WTC11 (cell line): ENCODE measurements at regions not wholly inside any gene's neighbourhood (a gene's known extent, or its start where the extent isn't known, plus 50 kb on each side); places are given as distances from the start of the nearest gene placed in this dataset.

ENCODE experiments used
- ESRRA ChIP-seq: sonication (generic); formaldehyde crosslinking; IDR thresholded peaks from 2 replicates; pipeline ENCODE4 v1.8.1; 2022; ENCODE audit warnings: mild to moderate bottlenecking, missing genetic modification reagents, borderline replicate concordance
- ETV6 ChIP-seq: sonication (generic); formaldehyde crosslinking; IDR thresholded peaks from 2 replicates; pipeline ENCODE4 v1.8.1; 2022; ENCODE audit warnings: mild to moderate bottlenecking, missing genetic modification reagents
- FOXP1 ChIP-seq: sonication (generic); formaldehyde crosslinking; IDR thresholded peaks from 2 replicates; pipeline ENCODE4 v1.8.0; 2022; ENCODE audit warnings: missing genetic modification reagents, mild to moderate bottlenecking, moderate library complexity, borderline replicate concordance
- GABPB1 ChIP-seq: sonication (generic); formaldehyde crosslinking; IDR thresholded peaks from 2 replicates; pipeline ENCODE4 v1.8.1; 2023; ENCODE audit warnings: mild to moderate bottlenecking, missing genetic modification reagents
- JUN ChIP-seq: sonication (generic); formaldehyde crosslinking; IDR thresholded peaks from 2 replicates; pipeline ENCODE4 v1.8.0; 2023; ENCODE audit warnings: mild to moderate bottlenecking, missing genetic modification reagents
- NFE2L1 ChIP-seq: sonication (generic); formaldehyde crosslinking; IDR thresholded peaks from 2 replicates; pipeline ENCODE4 v1.8.1; 2023; ENCODE audit warnings: missing genetic modification reagents
- NR1H2 ChIP-seq: sonication (generic); formaldehyde crosslinking; IDR thresholded peaks from 2 replicates; pipeline ENCODE4 v1.9.0; 2021; ENCODE audit warnings: mild to moderate bottlenecking, moderate library complexity, missing genetic modification reagents
- TF ChIP-seq, protein P1 (sequence below): fragments of 200-600 bp; IDR thresholded peaks from 2 replicates; pipeline ENCODE4 v1.8.0; 2022; ENCODE audit warnings: antibody characterized with exemption
- TF ChIP-seq, protein P2 (sequence below): fragments of 250-450 bp; sonication (Bioruptor Pico); IDR thresholded peaks from 2 replicates; pipeline ENCODE4 v1.8.0; 2021; ENCODE audit warnings: mild to moderate bottlenecking
- TF ChIP-seq, protein P3 (sequence below): sonication (generic); formaldehyde crosslinking; IDR thresholded peaks from 2 replicates; pipeline ENCODE4 v1.8.0; 2022; ENCODE audit warnings: mild to moderate bottlenecking, missing genetic modification reagents
- TF ChIP-seq, protein P4 (sequence below): sonication (generic); formaldehyde crosslinking; IDR thresholded peaks from 2 replicates; pipeline ENCODE4 v1.8.0; 2023; ENCODE audit warnings: mild to moderate bottlenecking, missing genetic modification reagents
- TF ChIP-seq, protein P5 (sequence below): sonication (generic); formaldehyde crosslinking; IDR thresholded peaks from 2 replicates; pipeline ENCODE4 v1.8.0; 2022; ENCODE audit warnings: mild to moderate bottlenecking, missing genetic modification reagents
- TF ChIP-seq, protein P6 (sequence below): sonication (generic); formaldehyde crosslinking; IDR thresholded peaks from 2 replicates; pipeline ENCODE4 v1.8.0; 2022; ENCODE audit warnings: mild to moderate bottlenecking, missing genetic modification reagents
- TF ChIP-seq, protein P7 (sequence below): sonication (generic); formaldehyde crosslinking; IDR thresholded peaks from 2 replicates; pipeline ENCODE4 v1.8.1; 2023; ENCODE audit warnings: mild to moderate bottlenecking, moderate library complexity, missing genetic modification reagents

DNA sequence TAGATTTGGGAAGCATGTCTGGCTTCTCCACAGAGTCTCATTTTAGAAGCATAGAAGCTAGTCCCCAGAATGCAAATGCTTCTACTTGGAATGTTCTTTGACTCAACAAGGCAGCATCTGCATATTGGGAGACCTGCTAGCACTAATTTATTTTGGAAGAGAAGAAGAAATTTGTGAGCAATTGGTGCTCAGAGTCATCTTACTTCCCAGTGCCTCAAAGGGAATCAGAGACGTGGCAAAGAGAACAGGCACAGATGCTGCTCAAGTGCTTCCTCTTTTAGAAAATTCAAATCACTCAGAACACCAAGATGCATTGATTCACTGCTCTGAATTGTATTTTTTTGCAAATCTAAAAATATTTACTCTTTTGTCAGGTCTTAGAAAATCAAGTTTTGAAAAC, 255.7 kb downstream of the BRINP2 start:
- TF ChIP-seq, protein P1, sequence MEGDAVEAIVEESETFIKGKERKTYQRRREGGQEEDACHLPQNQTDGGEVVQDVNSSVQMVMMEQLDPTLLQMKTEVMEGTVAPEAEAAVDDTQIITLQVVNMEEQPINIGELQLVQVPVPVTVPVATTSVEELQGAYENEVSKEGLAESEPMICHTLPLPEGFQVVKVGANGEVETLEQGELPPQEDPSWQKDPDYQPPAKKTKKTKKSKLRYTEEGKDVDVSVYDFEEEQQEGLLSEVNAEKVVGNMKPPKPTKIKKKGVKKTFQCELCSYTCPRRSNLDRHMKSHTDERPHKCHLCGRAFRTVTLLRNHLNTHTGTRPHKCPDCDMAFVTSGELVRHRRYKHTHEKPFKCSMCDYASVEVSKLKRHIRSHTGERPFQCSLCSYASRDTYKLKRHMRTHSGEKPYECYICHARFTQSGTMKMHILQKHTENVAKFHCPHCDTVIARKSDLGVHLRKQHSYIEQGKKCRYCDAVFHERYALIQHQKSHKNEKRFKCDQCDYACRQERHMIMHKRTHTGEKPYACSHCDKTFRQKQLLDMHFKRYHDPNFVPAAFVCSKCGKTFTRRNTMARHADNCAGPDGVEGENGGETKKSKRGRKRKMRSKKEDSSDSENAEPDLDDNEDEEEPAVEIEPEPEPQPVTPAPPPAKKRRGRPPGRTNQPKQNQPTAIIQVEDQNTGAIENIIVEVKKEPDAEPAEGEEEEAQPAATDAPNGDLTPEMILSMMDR: no peak
- TF ChIP-seq, protein P2, sequence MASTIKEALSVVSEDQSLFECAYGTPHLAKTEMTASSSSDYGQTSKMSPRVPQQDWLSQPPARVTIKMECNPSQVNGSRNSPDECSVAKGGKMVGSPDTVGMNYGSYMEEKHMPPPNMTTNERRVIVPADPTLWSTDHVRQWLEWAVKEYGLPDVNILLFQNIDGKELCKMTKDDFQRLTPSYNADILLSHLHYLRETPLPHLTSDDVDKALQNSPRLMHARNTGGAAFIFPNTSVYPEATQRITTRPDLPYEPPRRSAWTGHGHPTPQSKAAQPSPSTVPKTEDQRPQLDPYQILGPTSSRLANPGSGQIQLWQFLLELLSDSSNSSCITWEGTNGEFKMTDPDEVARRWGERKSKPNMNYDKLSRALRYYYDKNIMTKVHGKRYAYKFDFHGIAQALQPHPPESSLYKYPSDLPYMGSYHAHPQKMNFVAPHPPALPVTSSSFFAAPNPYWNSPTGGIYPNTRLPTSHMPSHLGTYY (CRISPR knock-in tag): no peak
- TF ChIP-seq, protein P3, sequence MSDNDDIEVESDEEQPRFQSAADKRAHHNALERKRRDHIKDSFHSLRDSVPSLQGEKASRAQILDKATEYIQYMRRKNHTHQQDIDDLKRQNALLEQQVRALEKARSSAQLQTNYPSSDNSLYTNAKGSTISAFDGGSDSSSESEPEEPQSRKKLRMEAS (CRISPR knock-in tag): no peak
- TF ChIP-seq, protein P4, sequence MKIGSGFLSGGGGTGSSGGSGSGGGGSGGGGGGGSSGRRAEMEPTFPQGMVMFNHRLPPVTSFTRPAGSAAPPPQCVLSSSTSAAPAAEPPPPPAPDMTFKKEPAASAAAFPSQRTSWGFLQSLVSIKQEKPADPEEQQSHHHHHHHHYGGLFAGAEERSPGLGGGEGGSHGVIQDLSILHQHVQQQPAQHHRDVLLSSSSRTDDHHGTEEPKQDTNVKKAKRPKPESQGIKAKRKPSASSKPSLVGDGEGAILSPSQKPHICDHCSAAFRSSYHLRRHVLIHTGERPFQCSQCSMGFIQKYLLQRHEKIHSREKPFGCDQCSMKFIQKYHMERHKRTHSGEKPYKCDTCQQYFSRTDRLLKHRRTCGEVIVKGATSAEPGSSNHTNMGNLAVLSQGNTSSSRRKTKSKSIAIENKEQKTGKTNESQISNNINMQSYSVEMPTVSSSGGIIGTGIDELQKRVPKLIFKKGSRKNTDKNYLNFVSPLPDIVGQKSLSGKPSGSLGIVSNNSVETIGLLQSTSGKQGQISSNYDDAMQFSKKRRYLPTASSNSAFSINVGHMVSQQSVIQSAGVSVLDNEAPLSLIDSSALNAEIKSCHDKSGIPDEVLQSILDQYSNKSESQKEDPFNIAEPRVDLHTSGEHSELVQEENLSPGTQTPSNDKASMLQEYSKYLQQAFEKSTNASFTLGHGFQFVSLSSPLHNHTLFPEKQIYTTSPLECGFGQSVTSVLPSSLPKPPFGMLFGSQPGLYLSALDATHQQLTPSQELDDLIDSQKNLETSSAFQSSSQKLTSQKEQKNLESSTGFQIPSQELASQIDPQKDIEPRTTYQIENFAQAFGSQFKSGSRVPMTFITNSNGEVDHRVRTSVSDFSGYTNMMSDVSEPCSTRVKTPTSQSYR (CRISPR knock-in tag): no peak
- TF ChIP-seq ESRRA (no peak), NFE2L1 (CRISPR knock-in tag) (no peak), NR1H2 (no peak), JUN (no peak), GABPB1 (CRISPR knock-in tag) (no peak), FOXP1 (CRISPR knock-in tag) (no peak), ETV6 (no peak)
- TF ChIP-seq, protein P5, sequence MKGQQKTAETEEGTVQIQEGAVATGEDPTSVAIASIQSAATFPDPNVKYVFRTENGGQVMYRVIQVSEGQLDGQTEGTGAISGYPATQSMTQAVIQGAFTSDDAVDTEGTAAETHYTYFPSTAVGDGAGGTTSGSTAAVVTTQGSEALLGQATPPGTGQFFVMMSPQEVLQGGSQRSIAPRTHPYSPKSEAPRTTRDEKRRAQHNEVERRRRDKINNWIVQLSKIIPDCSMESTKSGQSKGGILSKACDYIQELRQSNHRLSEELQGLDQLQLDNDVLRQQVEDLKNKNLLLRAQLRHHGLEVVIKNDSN (CRISPR knock-in tag): no peak
- TF ChIP-seq, protein P6, sequence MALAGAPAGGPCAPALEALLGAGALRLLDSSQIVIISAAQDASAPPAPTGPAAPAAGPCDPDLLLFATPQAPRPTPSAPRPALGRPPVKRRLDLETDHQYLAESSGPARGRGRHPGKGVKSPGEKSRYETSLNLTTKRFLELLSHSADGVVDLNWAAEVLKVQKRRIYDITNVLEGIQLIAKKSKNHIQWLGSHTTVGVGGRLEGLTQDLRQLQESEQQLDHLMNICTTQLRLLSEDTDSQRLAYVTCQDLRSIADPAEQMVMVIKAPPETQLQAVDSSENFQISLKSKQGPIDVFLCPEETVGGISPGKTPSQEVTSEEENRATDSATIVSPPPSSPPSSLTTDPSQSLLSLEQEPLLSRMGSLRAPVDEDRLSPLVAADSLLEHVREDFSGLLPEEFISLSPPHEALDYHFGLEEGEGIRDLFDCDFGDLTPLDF: no peak
- TF ChIP-seq, protein P7, sequence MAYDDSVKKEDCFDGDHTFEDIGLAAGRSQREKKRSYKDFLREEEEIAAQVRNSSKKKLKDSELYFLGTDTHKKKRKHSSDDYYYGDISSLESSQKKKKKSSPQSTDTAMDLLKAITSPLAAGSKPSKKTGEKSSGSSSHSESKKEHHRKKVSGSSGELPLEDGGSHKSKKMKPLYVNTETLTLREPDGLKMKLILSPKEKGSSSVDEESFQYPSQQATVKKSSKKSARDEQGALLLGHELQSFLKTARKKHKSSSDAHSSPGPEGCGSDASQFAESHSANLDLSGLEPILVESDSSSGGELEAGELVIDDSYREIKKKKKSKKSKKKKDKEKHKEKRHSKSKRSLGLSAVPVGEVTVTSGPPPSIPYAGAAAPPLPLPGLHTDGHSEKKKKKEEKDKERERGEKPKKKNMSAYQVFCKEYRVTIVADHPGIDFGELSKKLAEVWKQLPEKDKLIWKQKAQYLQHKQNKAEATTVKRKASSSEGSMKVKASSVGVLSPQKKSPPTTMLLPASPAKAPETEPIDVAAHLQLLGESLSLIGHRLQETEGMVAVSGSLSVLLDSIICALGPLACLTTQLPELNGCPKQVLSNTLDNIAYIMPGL (CRISPR knock-in tag): no peak
